NB4 (cell line): ENCODE measurements at regions not wholly inside any gene's neighbourhood (a gene's known extent, or its start where the extent isn't known, plus 50 kb on each side); places are given as distances from the start of the nearest gene placed in this dataset.

ENCODE experiments used
- CTCF ChIP-seq: IDR thresholded peaks from one replicate; pipeline ENCODE4 v1.5.1; 2012; ENCODE audit warnings: low read depth, low read length
- POLR2A ChIP-seq: IDR thresholded peaks from 2 replicates; pipeline ENCODE4 v1.6.1; 2011; ENCODE audit warnings: mild to moderate bottlenecking; ENCODE audit not compliant: insufficient read length; ENCODE audit errors: extremely low read depth

GRCh38 chr10:83372646-83373045 is 766.7 kb upstream of the GHITM start:
- TF ChIP-seq CTCF (no peak), POLR2A (no peak)
